ENCODE measurements at regions not wholly inside any gene's neighbourhood (a gene's known extent, or its start where the extent isn't known, plus 50 kb on each side); places are given as distances from the start of the nearest gene placed in this dataset.

GRCh38 chr10:107814865-107815487 lies 650.5 kb upstream of the SORCS1 start:
- peaks cover 47 to 48% of the 10 kb centered on the region in 2 experiments; a peak in 3 of 4 replicates for H3K9me3 ChIP-seq (ENCODE audit: control insufficient read depth in 1 of 2, insufficient read depth in 1 of 2, low read depth in 1 of 2, low read length in 2 of 2)
- peak in 2 of 3 experiments; percentile 34 to 36; a peak in 4 of 6 replicates for TF ChIP-seq CTCF (IDR thresholded peaks at IDR 0.05 in 2 of 3, conservative IDR thresholded peaks at IDR 0.05 in 1 of 3; ENCODE audit: borderline replicate concordance in 1 of 3, insufficient read depth in 1 of 3, low read depth in 2 of 3, low read length in 2 of 3)
- TF ChIP-seq TCF7L2 (IDR thresholded peaks at IDR 0.05; ENCODE audit: borderline replicate concordance, extremely low read depth, insufficient read depth, insufficient read length): peak; percentile 64
- TF ChIP-seq SIN3A (IDR thresholded peaks at IDR 0.05; ENCODE audit: low read depth): no peak
- ChIA-PET CTCF (no interaction called here), RAD21 (ENCODE audit: low non-redundant PET in 1 of 2, low total read pairs in 2 of 2, uncharacterized antibody in 2 of 2, unreplicated experiment in 2 of 2) (no interaction called here), POLR2A (no interaction called here)
- H3K4me2 ChIP-seq (ENCODE audit: low read length): no peak overlapping the region
- H4K20me1 ChIP-seq (ENCODE audit: insufficient read depth): no peaks in the 10 kb centered on the region
- no peaks in the 10 kb centered on the region for H3K27me3 ChIP-seq (ENCODE audit: insufficient read depth, low read length)
- H2AFZ ChIP-seq (ENCODE audit: low read depth, low read length, poor library complexity, severe bottlenecking): no peak overlapping the region
- no TSS peak for BruUV-seq (replicated peaks)
- no peak overlapping the region for H3K9ac ChIP-seq (ENCODE audit: low read length)
- H3K9me2 ChIP-seq (ENCODE audit: insufficient read depth): no peaks in the 10 kb centered on the region
- intact Hi-C loops (cut with micrococcal nuclease): no loop called here
- no peak overlapping the region for H3K27ac ChIP-seq (ENCODE audit: low read depth, low read length)
- H3K4me3 ChIP-seq (replicated peaks in 1 of 2; ENCODE audit: low read depth in 1 of 2, low read length in 2 of 2): no peak overlapping the region
- H3K36me3 ChIP-seq (ENCODE audit: control insufficient read depth in 1 of 2, insufficient read depth in 2 of 2, low read length in 2 of 2): no peaks in the 10 kb centered on the region
- ATAC-seq (no peak), DNase-seq (ENCODE audit: low read depth, low spot score) (no peak)
- H3K79me2 ChIP-seq (ENCODE audit: insufficient read depth, low read length): no peaks in the 10 kb centered on the region
- no peaks in the 10 kb centered on the region for H3K4me1 ChIP-seq (ENCODE audit: control insufficient read depth in 1 of 2, insufficient read depth in 2 of 2, low read length in 2 of 2)

GRCh38 chr10:107813451-107814162 lies 649.1 kb upstream of the SORCS1 start:
- Histone ChIP-seq H2AFZ (ENCODE audit: low read depth, low read length, poor library complexity, severe bottlenecking) (no peak overlapping the region), H3K4me1 (ENCODE audit: control insufficient read depth in 1 of 2, insufficient read depth in 2 of 2, low read length in 2 of 2) (no peaks in the 10 kb centered on the region), H3K27me3 (ENCODE audit: insufficient read depth, low read length) (no peaks in the 10 kb centered on the region), H4K20me1 (ENCODE audit: insufficient read depth) (no peaks in the 10 kb centered on the region), H3K9me3 (ENCODE audit: control insufficient read depth in 1 of 2, insufficient read depth in 1 of 2, low read depth in 1 of 2, low read length in 2 of 2) (peaks cover 44 to 51% of the 10 kb centered on the region in 2 experiments; a peak in 3 of 4 replicates), H3K4me2 (ENCODE audit: low read length) (no peak overlapping the region), H3K36me3 (ENCODE audit: control insufficient read depth in 1 of 2, insufficient read depth in 2 of 2, low read length in 2 of 2) (no peaks in the 10 kb centered on the region), H3K9ac (ENCODE audit: low read length) (no peak overlapping the region), H3K4me3 (replicated peaks in 1 of 2; ENCODE audit: low read depth in 1 of 2, low read length in 2 of 2) (no peak overlapping the region), H3K79me2 (ENCODE audit: insufficient read depth, low read length) (no peaks in the 10 kb centered on the region), H3K27ac (ENCODE audit: low read depth, low read length) (no peak overlapping the region), H3K9me2 (ENCODE audit: insufficient read depth) (no peaks in the 10 kb centered on the region)
- CTCF ChIA-PET: no interaction called here
- RAD21 ChIA-PET (ENCODE audit: low non-redundant PET in 1 of 2, low total read pairs in 2 of 2, uncharacterized antibody in 2 of 2, unreplicated experiment in 2 of 2): no interaction called here
- POLR2A ChIA-PET: no interaction called here
- intact Hi-C loops (cut with micrococcal nuclease): no loop called here
- BruUV-seq (replicated peaks): no TSS peak
- DNase-seq (ENCODE audit: low read depth, low spot score) (no peak), ATAC-seq (no peak)
- TF ChIP-seq YY1 (IDR thresholded peaks at IDR 0.05; ENCODE audit: extremely low read depth, insufficient replicate concordance, low read depth, low read length): no peak
- TF ChIP-seq CEBPB (IDR thresholded peaks at IDR 0.05; ENCODE audit: low read depth): no peak
- no peak for TF ChIP-seq POLR2AphosphoS5 (IDR thresholded peaks at IDR 0.05; ENCODE audit: low read depth, low read length)
- no peak for TF ChIP-seq CBX3 (IDR thresholded peaks at IDR 0.05; ENCODE audit: low read depth)
- no peak for TF ChIP-seq ATF3 (IDR thresholded peaks at IDR 0.05)
- no peak for TF ChIP-seq RAD21 (IDR thresholded peaks at IDR 0.05; ENCODE audit: low read depth)
- TF ChIP-seq ZNF274 (IDR thresholded peaks at IDR 0.05; ENCODE audit: low read depth, low read length): no peak
- no peak for TF ChIP-seq ELF1 (IDR thresholded peaks at IDR 0.05; ENCODE audit: borderline replicate concordance, low read depth)
- TF ChIP-seq MAX (IDR thresholded peaks at IDR 0.05): no peak
- no peak for TF ChIP-seq EZH2phosphoT487 (IDR thresholded peaks at IDR 0.05; ENCODE audit: borderline replicate concordance)
- no peak for TF ChIP-seq EGR1 (IDR thresholded peaks at IDR 0.05; ENCODE audit: low read depth)
- TF ChIP-seq SIN3A (IDR thresholded peaks at IDR 0.05; ENCODE audit: low read depth): no peak
- no peak for TF ChIP-seq TCF7L2 (IDR thresholded peaks at IDR 0.05; ENCODE audit: borderline replicate concordance, extremely low read depth, insufficient read depth, insufficient read length)
- no peak for TF ChIP-seq SRF (IDR thresholded peaks at IDR 0.05; ENCODE audit: low read depth)

All from HCT116 (cell line).